ENCODE measurements at regions not wholly inside any gene's neighbourhood (a gene's known extent, or its start where the extent isn't known, plus 50 kb on each side); places are given as distances from the start of the nearest gene placed in this dataset.

DNA sequence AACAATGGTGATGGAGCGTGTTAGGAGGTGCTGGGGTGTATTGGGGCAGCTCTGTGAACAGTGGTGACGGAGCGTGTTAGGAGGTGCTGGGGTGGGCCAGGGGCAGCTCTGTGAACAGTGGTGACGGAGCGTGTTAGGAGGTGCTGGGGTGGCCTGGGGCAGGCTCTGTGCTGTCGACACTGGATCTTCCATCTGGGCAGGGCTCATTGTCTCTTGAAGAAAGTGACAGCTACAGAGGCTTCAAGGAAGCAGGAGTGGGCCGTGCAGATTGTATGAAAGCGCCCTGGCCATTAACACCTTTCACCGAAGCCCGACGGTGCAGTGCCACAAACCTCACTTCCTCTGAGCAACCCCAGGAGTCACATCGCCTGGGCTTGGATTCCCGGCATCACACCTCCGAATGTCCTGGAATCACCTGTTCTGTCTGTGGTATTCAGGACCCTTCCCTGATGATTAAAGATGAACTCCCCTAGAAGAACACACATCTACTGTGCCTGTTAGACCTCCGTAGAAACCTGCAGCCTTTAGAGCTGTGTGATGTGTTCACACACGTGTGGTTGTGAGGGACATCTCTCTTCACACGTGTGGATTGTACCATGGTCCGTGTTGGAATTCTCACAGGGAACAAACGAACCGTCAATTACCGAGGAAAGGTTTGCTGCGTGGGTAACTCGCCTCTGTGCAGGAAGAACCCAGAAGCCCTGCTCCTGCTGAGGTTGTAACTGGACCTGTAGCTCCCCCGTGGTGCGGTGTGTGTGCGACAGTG is 377.7 kb downstream of the THBS2 start:
- no peak for TF ChIP-seq YY1 (IDR thresholded peaks at IDR 0.05; ENCODE audit: insufficient read depth, insufficient read length)
- no peak for TF ChIP-seq ZNF274 (IDR thresholded peaks at IDR 0.05; ENCODE audit: low read depth, low read length)
